HG02870 (cell line): ENCODE measurements at regions not wholly inside any gene's neighbourhood (a gene's known extent, or its start where the extent isn't known, plus 50 kb on each side); places are given as distances from the start of the nearest gene placed in this dataset.

Experiments
- ATAC-seq: cut with Tn5 transposase; IDR thresholded peaks from one replicate; pipeline ENCODE4 v1.9.1; 2021; ENCODE audit warnings: mild to moderate bottlenecking, moderate library complexity; ENCODE audit not compliant: unreplicated experiment

DNA sequence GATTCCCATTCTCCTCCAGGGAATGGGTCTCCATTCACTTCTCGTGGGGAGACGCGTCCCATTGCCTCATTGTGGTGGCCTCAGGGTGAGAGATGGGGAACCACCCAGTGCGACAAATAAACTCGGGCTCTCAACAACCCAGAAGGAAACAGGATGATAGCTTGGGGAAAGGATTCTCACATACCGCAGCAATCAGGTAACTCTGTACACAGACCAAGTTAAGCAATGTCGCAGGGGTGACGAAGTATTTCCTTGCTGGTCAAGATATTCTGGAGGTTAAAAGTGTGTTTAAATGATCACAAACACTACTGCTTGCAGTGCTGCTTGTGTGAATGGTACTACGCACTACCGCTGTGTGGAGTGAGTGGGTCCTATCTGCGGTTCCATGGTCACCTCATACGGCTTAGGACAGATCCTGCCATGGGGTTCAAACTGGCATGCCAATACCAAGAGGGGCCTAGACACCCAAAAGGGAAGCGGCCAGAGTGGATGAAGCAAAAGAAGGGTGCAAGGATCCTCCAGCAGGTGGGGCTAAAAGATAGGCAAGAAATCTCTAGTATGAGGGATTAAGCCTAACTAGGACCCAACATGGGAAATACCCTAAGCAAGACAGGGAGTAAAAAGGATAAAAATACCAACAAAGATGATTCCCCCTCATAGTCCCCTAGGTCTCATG, 143.8 kb upstream of the TMEM106B start:
- ATAC-seq = peak; percentile 85

DNA sequence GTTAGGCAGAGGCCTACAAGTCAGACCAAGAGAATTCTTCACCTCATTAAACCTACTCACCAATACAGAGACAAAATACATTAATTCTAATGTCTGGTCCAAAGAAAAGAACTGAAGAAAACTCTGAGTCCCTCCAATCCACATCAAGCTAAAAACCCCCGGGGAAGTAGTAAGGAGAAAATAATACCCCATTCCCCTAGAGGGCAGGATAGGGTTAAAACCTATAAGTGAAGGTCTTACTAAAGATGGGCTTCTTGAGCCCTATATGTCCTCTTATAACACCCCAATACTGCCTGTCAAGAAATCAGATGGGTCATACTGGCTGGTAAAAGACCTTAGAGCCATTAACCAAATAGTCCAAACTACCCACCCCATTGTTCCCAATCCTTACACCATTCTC, 141.3 kb upstream of the TMEM106B start:
- no peak for ATAC-seq

DNA sequence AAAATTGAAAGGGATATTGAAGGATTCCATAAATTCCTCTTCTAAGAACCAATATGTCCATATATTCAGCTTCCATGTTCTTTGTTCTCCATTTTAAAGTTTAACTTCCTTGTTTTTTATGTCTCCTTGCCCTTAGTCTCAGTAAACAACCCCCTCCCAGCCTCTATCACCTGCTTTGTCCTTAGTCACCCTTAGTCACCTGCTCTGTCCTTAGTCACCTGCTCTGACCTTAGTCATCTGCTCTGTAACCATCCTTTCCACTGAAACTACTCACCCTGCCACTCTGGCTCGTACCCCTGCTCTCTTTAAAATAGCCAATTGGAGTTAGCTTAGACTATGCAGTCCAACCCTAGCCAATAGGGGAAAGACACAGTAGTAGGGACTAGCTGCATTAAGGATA, 136.2 kb upstream of the TMEM106B start:
- no peak for ATAC-seq

DNA sequence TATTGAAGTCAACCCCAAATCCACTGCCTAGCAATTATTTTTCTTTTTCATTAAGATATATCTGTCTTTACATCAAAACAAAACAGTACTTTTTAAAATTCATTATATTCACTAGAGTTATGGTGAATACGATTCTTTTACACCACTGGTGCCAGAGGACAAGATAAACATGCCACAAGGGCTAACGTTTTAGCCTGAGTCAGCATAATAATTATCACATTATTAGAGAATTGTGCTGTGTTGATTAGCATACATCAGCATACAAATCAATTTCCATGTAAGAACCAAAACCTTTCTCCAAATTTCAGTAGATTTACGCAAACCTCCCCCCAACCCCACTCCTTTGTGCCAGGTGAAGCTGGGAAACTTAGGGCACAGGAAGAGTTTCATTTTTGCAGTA, 131.1 kb upstream of the TMEM106B start:
- no peak for ATAC-seq

DNA sequence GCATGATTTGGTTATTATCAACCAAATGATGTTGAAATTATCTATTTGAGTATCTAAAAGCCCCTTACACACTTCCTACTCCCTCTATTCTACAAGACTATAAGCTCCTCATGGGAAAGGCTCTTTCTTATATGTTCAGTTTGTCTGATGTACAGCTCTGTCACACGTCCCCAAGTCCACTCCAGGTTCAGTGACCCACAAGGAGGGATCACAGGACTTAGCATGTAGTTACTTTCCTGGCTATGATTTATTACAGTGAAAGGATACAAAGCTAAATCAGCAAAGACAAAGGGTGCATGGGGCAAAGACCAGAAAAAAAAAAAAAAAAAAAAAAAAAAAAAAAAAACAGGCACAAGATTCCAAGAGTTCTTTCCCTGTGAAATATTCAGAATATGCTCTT, 125.6 kb upstream of the TMEM106B start:
- ATAC-seq = no peak

DNA sequence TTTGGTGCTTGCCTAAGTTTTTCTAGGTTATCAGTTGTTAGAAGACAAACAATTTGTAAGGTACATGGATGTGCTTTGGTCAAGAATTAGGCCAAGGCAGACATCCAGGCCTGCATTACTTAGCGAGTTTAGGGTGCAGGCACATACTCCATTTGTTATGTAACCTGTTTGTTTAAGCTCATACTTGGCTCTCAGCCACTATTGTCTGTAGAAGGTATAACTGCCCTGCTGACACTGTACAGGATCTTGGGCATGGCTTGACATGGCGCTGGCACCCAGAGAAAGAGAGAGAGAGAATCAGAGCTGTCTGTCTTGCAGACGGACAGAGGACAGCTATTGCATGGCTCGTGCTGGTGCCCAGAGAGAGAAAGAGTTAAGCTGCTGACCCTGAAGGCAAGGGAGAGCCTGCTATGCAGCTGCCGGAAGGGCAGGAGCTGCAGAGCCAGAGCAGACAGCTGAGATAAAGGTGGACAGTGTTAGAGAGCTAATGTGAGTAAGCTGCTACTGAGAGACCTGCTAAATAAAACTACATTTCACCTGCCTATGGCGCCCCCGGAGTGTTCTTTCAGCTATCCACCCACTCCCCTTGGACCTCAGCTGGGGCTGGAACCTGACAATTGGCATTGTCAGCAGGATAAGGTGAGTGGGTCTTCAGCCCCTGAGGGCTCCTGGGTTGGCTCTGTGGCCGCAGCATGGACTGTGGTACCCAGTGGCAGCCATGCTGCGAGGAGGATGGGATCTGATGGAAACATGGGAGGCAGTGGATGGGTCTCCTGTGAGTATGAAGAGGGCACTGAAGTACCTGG, 120.9 kb upstream of the TMEM106B start:
- ATAC-seq = no peak

DNA sequence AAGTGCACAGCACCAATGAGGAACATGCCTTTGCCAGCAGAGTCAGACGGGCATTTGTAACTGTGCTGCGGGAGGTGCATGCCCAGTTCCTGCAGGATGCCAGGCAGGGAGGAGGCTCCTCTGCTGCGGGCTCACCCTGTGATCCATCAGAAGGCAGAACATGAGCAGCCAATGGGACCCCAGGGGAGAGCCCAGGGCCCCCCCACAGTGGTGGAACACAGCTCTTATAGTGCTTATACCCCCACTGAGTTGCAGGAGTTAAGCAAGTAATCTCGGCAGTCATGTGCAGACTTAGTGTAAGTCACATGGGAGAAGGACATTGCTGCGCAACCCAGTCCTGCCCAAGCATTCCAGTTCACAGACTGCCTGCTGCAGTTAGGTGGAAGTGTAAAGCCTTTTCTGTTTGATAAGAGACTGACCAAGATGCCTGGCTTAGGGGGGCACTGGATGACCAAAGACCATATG, 120.3 kb upstream of the TMEM106B start:
- ATAC-seq = no peak

DNA sequence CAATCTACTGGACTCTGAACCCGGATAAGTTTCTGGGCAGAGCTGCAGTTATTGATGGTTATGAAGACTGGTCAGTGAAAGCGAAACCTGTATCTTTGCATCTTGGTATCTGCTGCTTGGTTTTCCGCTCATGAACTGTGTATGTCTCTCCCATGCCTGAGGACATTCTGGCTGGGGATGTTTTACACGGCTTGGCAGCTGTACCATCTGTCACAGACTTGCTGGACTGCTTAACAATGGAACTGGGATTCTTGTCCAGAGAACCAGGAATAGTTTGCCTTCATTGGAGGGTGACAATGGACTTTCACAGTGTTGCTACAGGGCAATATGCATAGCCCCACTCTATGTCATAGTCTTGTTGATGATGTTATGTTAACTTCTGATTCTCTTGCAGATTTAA, 119.9 kb upstream of the TMEM106B start:
- no peak for ATAC-seq

DNA sequence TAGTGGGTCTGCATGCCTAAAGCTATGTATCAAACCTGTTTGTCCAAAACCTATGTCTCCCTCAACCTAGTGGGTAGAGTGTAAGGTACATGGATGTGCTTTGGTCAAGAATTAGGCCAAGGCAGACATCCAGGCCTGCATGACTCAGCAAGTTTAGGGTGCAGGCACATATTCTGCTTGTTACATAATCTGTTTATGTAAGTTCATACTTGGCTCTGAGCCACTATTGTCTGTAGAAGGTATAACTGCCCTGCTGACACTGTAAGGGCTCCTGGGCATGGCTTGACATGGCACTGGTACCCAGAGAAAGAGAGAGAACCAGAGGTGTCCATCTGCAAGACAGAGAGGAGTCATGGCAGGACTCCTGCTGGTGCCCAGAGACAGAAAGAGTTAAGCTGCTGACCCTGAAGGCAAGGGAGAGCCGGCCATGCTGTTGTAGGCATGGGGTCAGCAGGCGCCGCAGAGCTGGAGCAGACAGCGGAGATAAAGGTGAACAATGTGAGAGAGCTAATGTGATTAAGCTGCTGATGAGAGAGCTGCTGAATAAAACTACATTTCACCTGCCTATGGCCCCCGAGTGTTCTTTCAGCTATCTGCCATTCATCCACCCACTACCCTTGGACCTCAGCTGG, 118.5 kb upstream of the TMEM106B start:
- no peak for ATAC-seq

DNA sequence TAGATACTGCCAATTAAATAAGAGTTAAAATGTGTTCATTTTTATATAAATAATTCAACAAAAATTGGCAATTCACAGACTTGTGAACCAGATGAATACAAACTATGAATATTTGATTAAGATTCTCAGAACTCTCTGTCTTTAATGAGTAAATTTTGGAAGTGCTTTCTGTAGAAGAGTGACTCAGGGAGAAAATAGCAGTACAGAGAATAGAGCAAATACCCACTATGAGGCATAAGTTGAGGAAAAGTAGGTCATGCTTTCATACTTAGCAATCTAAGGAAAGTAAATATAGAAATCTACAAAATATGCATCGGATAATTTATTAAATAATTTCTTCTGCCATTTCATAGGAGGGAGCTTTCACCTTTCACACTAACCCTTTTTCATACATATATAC, 117.7 kb upstream of the TMEM106B start:
- no peak for ATAC-seq

DNA sequence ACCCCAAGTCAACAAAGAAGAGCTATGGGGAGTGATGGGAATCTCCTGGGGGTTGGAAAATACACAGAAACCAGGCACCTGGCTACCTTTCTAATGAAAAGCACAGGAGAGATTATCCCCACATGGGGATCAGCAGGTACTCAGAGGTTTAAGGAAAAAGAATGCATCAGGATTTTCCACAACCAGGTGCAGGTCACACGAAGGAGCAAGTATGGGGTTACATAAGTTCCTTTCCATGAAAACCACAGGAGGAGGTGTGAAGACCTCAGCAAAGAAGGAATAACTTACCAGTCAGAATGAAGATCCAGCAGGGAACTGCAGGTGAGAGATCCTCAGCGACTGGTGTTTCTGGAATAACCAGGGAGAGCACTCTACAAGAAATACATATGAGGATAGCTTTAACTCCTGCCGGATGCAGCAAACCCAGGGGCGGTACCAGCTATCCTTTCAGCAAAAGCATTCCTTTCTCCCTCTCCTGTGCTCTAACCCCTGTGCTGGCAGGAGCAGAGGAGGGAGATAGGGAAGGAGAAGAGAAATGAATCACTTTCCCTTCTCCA, 116.7 kb upstream of the TMEM106B start:
- ATAC-seq = no peak

DNA sequence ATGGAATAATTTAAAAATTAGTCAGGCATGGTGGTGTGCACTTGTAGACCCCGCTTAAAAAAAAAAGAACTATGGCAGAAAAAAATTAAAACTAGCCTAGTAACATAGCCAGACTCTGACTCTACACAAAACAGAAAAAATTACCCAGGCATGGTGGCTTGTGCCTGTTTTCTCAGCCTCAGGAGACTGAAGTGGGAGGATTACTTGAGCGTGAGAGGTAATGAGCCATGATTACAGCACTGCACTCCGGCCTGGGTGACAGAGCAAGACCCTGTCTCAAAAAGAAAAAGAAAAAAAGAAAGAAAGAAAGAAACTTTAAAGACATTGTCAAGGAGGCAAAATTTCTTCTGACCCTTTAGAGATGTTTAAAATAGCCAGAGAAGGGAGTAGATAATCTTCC, 109.0 kb upstream of the TMEM106B start:
- ATAC-seq = no peak

DNA sequence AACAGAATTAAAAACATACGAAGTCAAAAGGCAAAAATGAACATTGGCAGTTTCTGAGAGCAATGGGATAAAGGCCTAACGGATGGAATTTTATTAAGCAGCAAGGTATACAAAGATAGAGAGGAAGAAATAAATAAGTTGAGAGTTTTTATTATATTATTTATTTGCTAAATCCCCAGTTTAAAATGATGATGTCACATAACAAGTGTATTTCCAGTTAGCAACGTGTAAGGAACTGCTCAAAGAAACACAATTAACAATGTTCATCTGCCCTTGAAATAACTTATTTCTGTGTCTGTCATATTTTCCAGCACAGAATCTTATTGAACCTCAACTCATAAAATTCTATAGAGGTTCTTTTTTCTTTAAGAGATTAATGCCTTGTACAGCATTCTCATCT, 108.6 kb upstream of the TMEM106B start:
- ATAC-seq = no peak

DNA sequence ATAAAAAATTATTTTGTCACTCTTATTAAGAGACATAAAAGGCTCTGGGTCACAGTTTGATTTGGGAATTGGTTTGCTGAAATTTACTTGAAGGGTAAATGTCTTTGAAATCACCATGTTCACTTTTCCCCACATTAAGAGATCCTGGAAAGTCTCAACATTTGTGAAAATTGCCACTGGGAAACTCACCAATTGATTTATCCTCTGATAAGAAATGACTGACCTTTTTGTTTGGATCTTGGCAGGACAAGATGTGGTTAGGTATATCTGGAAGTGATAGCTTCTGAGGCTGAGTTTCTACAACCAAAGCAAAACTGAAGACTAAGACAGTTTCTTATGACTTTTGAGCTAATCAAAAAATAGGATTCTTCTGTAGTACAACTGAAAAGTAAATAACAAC, 107.1 kb upstream of the TMEM106B start:
- no peak for ATAC-seq

DNA sequence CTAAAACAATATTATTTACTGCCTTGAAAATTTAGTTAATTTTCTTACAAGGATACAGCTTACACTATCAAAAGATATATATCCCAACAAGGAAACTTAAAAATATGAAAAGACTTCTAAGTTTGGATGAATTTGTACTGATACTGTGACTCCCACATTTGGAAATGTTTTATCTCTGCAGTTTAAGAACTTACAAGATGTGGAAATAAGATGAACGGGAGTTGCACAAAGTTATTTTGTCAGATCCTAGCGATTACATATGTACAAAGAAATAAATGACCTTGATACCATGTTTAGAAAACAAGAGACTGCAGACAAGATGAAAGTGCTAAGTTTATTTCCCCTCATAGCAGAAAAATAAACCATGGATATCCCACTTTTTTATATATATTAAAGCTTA, 103.7 kb upstream of the TMEM106B start:
- ATAC-seq = no peak

DNA sequence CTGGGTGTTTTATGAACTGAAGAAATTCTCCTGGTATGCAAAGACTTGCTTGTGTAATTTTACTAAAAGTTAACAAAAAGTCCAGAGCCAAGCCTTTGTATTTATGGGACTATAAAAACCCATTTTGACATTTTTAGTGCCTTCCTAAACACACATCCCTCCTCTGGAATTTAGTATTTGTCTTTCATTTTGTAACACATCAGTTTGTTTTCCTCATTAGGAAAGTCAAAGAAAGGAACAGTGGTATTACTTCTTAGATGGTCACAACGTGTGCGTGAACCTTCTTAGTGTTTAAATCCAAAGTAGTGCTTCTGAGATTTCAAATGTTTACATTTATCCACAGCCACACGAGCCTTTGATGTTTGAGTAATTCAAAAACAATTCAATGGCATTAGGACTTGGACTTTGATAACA, 103.2 kb upstream of the TMEM106B start:
- no peak for ATAC-seq

DNA sequence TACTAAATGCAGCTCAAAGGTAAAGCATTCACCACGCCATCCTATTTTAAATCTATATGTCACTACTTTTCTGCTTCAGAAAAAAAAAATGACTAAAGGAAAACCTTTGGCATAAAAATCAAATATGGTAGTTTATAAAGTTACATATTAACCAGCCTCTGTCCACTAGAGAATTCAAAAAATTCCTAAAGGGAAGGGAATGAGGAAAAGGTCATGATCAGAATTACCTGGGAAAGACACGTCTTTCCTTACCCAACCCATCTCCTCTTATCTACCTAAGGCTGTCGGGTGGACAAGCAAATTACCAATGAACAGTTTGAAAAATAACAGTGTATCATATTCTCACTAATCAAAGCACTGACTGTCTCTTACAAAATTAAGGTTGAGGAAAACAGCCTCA, 100.7 kb upstream of the TMEM106B start:
- ATAC-seq = no peak

DNA sequence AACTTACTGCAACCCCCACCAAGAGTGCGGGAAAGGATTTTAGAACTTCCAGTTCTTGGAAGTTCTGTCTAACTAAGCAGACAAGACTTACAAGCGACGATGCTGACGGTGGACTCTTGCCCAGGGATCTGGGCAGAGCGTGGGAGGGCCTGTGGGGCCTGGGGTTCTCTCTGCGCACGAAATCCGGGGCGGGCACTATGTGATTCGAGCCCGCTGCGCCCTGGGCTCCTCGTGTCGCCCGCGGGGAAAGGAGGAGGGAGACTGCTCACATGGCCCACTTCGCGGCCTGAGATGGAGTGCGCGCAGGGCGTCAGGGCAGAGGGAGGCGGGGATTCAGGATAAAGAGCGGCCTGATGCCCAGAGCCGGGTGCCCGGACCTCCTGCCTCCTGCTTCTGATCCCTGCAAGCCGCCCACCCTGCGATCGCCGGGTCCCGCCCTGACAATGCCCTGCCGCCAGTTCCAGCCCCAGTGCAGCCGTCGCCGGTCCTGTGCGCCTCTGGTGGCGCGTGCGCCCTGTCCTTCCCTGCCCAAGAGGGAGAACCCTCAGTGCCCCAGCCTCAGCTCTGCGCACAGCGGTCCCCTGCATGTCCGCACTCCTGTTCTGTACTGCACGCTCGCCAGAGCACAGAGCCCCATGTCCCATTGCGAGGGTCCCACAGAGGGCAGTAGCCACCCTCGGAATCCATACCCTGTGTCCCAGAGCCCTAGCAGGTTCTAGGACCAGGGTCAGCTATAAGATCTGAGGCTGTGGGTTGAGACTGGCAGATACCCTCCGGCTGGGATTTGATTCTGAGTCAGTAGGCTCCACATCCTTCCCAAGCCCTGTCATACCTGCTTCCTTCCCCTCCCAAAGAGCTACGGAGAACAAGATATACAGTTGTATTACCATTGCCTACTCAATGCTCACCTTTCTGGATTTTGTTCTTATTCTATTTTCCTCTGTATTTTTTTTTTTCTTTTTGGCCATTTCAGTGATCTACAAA, 99.4 kb upstream of the TMEM106B start:
- no peak for ATAC-seq

DNA sequence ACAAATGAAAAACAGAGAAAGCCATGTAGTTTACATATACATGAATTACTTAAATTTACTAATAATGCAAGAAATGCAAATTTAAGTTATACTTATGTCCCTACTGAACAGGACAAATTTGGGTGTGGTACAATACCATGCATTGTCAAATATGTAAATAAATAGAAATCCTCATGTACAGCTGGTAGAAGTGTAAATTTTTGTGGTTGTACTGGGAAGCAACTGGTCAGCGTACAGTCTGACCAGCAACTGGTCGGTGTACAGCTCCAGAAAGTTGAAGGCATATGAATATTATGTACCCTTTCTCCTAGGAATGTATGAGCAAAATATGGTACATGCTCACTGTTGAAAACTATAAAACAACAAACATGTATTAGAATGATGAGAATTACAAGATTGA, 93.9 kb upstream of the TMEM106B start:
- no peak for ATAC-seq

DNA sequence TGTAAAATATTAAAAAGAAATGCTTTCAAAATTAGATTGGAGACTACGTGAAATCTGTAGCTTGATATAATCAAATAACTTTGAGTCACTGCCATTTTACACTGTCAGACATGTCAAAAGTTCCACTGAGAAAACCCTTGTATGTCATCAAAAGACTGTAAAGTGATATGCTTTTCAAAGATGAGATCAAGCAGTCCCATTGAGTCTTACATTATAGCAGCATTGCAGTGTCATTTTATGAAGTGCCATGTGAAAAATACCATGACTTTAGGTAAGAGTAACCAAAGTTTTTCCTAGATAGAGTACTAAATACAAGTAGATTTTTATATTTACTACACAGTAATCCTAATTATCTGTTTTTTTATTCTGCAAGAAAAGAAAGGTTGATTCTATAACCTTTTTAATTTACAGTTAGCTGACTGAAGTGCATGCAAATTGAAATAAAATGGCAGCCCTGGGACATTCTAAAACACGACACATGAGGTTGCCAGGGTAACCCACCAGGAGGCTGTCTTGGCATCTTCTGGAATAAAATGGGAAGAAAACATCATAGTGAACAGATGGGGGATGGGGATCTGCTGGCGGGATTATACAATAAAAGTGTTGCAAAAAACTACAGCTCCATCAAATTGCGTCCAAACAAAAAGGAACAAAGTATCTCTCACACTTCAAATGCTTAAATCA, 91.3 kb upstream of the TMEM106B start:
- no peak for ATAC-seq
